ENCODE measurements at regions not wholly inside any gene's neighbourhood (a gene's known extent, or its start where the extent isn't known, plus 50 kb on each side); places are given as distances from the start of the nearest gene placed in this dataset.

DNA sequence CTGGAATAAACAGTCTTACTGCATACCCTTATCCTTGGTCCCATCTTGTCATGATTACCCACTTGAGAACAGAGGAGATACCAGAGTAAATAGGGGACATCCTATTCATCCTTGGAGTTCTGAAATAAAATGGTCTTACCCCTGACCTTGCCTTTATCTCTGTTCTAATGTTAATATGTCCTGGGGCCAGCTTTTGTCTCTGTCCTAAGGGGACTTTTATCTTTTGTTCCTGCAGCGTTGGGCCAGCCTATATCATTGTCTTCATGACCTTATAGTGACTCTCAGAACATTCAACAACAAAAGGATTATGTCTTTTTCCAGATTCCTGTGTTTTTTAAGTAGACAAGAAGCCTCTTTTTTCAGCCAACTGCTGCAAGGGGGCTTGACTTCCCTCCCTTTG lies 1057.5 kb downstream of the LRFN5 start:
- H3K27me3 Mint-ChIP-seq (ENCODE audit: low read depth), result no peaks in the 10 kb centered on the region
- no peaks in the 10 kb centered on the region for H3K36me3 Mint-ChIP-seq (ENCODE audit: low read depth)
- no peak overlapping the region for H3K4me3 Mint-ChIP-seq (ENCODE audit: unreplicated experiment)
- H3K4me1 Mint-ChIP-seq (ENCODE audit: low read depth), result no peaks in the 10 kb centered on the region
- no peak for DNase-seq (ENCODE audit: low spot score)
- H3K9me3 Mint-ChIP-seq (ENCODE audit: low read depth), result no peaks in the 10 kb centered on the region
- TF ChIP-seq, protein P1, sequence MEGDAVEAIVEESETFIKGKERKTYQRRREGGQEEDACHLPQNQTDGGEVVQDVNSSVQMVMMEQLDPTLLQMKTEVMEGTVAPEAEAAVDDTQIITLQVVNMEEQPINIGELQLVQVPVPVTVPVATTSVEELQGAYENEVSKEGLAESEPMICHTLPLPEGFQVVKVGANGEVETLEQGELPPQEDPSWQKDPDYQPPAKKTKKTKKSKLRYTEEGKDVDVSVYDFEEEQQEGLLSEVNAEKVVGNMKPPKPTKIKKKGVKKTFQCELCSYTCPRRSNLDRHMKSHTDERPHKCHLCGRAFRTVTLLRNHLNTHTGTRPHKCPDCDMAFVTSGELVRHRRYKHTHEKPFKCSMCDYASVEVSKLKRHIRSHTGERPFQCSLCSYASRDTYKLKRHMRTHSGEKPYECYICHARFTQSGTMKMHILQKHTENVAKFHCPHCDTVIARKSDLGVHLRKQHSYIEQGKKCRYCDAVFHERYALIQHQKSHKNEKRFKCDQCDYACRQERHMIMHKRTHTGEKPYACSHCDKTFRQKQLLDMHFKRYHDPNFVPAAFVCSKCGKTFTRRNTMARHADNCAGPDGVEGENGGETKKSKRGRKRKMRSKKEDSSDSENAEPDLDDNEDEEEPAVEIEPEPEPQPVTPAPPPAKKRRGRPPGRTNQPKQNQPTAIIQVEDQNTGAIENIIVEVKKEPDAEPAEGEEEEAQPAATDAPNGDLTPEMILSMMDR (IDR thresholded peaks at IDR 0.05), result no peak
- H3K27ac Mint-ChIP-seq (ENCODE audit: unreplicated experiment), result no peak overlapping the region

DNA sequence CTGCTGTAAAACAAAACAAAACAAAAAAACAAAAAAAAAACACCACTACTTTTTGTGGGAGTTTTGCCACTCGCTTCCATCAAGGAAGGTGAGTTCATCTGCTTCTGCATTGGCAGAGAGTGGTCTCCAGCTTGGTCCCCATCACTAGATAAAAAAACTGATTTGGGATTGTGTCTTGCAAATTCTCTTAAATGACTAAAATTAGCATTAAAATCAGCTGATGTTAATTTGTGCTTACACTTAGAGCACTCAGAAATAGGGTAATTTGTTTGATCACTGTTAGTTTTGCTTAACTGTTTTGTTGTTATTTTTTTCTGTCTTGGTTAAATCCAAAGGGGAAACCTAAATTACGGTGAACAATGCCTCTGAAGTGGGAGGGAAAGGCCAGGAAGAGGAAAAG lies 1048.0 kb downstream of the LRFN5 start:
- Mint-ChIP-seq H3K4me3 (ENCODE audit: unreplicated experiment) (no peak overlapping the region), H3K27ac (ENCODE audit: unreplicated experiment) (no peak overlapping the region), H3K36me3 (ENCODE audit: low read depth) (no peaks in the 10 kb centered on the region), H3K9me3 (ENCODE audit: low read depth) (no peaks in the 10 kb centered on the region), H3K4me1 (ENCODE audit: low read depth) (no peaks in the 10 kb centered on the region), H3K27me3 (ENCODE audit: low read depth) (peaks cover 2% of the 10 kb centered on the region)
- no peak for DNase-seq (ENCODE audit: low spot score)
- TF ChIP-seq, protein P1 (IDR thresholded peaks at IDR 0.05), result no peak

DNA sequence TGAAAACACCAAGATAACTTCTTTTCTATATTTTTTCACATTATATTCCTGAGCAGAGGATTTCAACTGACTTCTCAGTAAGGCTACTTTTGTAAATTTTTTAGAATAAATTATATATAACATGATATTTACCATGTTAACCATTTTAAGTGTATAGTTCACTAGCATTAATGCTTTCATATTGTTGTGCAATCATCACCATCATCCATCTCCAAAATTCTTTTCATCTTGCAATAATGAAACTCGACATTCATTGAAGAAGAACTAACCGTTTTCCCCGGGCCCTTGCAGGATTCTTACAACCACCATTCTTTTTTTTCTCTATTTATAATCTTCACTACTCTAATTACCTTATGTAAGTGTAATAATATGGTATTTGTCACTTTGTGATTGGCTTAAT lies 1036.1 kb downstream of the LRFN5 start:
- no peak for DNase-seq (ENCODE audit: low spot score)
- peaks cover 13% of the 10 kb centered on the region for H3K9me3 Mint-ChIP-seq (ENCODE audit: low read depth)
- H3K4me1 Mint-ChIP-seq (ENCODE audit: low read depth), result no peaks in the 10 kb centered on the region
- H3K27me3 Mint-ChIP-seq (ENCODE audit: low read depth), result no peaks in the 10 kb centered on the region
- no peak overlapping the region for H3K4me3 Mint-ChIP-seq (ENCODE audit: unreplicated experiment)
- H3K27ac Mint-ChIP-seq (ENCODE audit: unreplicated experiment), result no peak overlapping the region
- no peaks in the 10 kb centered on the region for H3K36me3 Mint-ChIP-seq (ENCODE audit: low read depth)
- TF ChIP-seq, protein P1 (IDR thresholded peaks at IDR 0.05), result no peak

DNA sequence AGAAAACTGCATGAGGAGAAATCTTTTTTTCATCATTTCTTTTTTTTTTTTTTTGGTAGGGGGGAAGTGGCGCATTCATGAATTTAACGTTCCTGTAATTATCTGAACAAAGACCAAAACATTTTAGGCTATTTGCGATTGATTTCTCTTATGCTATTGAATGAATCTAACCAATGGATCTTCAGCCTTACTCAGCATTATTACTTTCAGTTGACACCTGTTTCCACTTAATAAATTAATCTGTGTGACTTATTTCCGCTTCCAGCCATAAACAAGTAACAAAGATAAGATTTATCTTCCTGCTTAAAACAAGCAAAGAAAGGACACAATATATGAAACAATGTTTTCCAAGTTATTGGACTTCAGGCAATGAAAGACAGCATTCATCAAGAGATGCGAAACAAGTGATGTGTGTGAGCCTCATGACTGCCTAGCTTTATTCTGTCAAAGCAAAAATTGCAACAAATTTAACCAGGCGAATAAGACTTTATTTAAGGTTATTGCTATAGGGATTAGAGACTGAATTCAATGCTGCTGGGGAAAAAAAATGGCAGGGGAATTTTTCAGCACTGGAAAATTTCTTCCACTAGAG lies 1026.9 kb downstream of the LRFN5 start:
- H3K4me1 Mint-ChIP-seq (ENCODE audit: low read depth), result no peaks in the 10 kb centered on the region
- DNase-seq (ENCODE audit: low spot score), result no peak
- peaks cover 4% of the 10 kb centered on the region for H3K27me3 Mint-ChIP-seq (ENCODE audit: low read depth)
- TF ChIP-seq, protein P1 (IDR thresholded peaks at IDR 0.05), result no peak
- H3K9me3 Mint-ChIP-seq (ENCODE audit: low read depth), result peaks cover 2% of the 10 kb centered on the region
- no peak overlapping the region for H3K4me3 Mint-ChIP-seq (ENCODE audit: unreplicated experiment)
- H3K36me3 Mint-ChIP-seq (ENCODE audit: low read depth), result no peaks in the 10 kb centered on the region
- H3K27ac Mint-ChIP-seq (ENCODE audit: unreplicated experiment), result no peak overlapping the region

DNA sequence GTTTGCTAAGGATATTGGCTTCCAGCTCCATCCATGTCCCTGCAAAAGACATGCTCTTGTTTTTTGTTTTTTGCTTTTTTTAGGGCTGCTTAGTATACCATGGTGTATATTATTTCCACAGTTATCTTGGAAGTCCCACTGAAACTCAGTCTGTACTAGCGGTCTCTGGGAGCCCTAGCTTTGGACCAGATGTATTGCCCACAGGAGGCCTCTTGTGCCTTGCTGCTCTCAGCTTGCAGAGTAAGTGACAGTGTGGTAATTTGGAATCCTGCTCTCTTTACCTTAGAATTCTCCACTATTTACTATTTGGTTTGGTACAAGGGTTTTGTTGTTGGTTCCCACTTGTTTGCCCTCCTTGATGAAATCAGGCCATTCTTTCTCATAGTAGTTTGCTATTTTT lies 1022.9 kb downstream of the LRFN5 start:
- H3K9me3 Mint-ChIP-seq (ENCODE audit: low read depth), result peaks cover 2% of the 10 kb centered on the region
- TF ChIP-seq, protein P1 (IDR thresholded peaks at IDR 0.05), result no peak
- H3K4me1 Mint-ChIP-seq (ENCODE audit: low read depth), result no peaks in the 10 kb centered on the region
- DNase-seq (ENCODE audit: low spot score), result no peak
- H3K4me3 Mint-ChIP-seq (ENCODE audit: unreplicated experiment), result no peak overlapping the region
- no peaks in the 10 kb centered on the region for H3K36me3 Mint-ChIP-seq (ENCODE audit: low read depth)
- H3K27me3 Mint-ChIP-seq (ENCODE audit: low read depth), result peaks cover 4% of the 10 kb centered on the region
- no peak overlapping the region for H3K27ac Mint-ChIP-seq (ENCODE audit: unreplicated experiment)

All from chondrocyte (in vitro differentiated cells).